ENCODE measurements at regions not wholly inside any gene's neighbourhood (a gene's known extent, or its start where the extent isn't known, plus 50 kb on each side); places are given as distances from the start of the nearest gene placed in this dataset.

- Mint-ChIP-seq H3K9me3 (ENCODE audit: low read depth) (peaks cover under 1% of the 10 kb centered on the region), H3K4me1 (no peaks in the 10 kb centered on the region), H3K4me3 (no peak overlapping the region), H3K36me3 (no peaks in the 10 kb centered on the region), H3K27ac (no peak overlapping the region), H3K27me3 (peaks cover 20% of the 10 kb centered on the region)
- no peak for ATAC-seq
- DNase-seq = no peak
- CTCF ChIA-PET = no interaction called here
These were observed 252.4 kb upstream of the CCDC54 start for GRCh38 chr3:107124885-107125284.

DNA sequence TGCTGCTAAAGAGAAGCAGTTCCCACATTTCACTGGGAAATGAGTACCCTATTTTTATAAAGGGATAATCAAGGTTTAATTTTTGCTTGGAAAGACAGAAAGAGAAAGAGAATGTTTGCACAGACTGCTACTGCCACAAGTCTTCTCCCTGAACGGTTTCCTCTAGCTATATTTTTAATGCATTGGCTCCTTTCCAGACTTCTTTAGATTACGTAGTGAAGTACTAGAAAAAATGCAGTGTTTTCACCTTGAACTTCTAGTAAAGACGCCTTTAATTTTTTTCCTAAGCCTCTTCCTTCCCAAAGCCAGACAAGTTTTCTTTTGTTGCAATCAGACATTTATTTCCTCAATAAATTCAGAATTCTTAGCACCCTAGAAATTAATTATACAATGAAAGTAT lies 248.3 kb upstream of the CCDC54 start:
- Mint-ChIP-seq H3K4me1 (no peaks in the 10 kb centered on the region), H3K27me3 (peaks cover 16% of the 10 kb centered on the region), H3K27ac (no peak overlapping the region), H3K9me3 (ENCODE audit: low read depth) (peaks cover 9% of the 10 kb centered on the region), H3K4me3 (no peak overlapping the region), H3K36me3 (no peaks in the 10 kb centered on the region)
- DNase-seq (no peak), ATAC-seq (no peak)
- CTCF ChIA-PET = no interaction called here

DNA sequence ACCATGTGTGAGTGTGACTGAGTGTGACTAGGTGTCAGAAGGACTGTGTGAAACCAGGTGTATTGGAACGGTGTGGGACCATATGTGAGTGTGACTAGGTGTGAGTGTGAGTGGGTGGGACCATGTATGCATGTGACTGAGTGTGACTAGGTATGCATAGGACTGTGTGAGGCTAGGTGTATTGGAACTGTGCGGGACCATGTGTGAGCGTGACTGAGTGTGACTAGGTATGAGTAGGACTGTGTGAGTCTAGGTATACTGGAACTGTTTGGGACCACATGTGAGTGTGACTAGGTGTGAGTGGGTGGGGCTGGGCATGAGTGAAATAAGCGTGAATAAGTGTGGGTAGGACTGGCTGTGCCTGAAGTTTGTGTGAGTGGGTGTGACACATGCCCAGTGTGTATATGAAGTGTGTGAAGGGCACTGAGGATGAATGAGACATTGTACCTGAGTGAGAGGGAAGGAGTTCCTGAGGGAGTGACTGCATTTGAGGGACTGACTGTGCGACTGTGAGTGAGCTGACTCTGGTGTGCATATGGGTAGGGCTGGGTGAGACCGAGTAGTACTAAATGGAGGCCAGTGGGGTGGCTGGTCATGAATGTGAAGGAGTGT lies 247.0 kb upstream of the CCDC54 start:
- CTCF ChIA-PET = no interaction called here
- no peaks in the 10 kb centered on the region for H3K36me3 Mint-ChIP-seq
- no peak overlapping the region for H3K27ac Mint-ChIP-seq
- H3K4me3 Mint-ChIP-seq = no peak overlapping the region
- no peaks in the 10 kb centered on the region for H3K4me1 Mint-ChIP-seq
- ATAC-seq (no peak), DNase-seq (no peak)
- H3K9me3 Mint-ChIP-seq (ENCODE audit: low read depth) = peaks cover 9% of the 10 kb centered on the region
- peaks cover 10% of the 10 kb centered on the region for H3K27me3 Mint-ChIP-seq

DNA sequence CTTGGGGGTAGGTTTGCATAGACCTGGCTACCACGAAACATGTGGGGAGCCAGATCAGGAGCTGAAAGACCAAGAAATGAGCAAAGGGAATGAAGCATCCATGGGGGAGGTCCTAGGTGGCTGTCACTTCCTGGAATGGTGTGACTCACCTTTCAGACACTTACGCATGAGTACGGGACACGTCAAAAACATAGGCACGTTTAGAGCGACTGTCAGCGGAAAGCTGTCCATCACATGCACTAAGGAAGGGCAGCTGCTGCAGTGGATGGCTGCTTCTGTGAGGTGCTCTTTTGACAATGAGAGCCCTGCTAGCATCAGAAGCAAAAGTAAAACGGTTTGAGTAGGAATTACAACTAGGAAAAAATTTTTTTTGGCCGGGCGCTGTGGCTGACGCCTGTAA lies 244.6 kb upstream of the CCDC54 start:
- H3K4me3 Mint-ChIP-seq = no peak overlapping the region
- no peaks in the 10 kb centered on the region for H3K4me1 Mint-ChIP-seq
- CTCF ChIA-PET = no interaction called here
- no peak overlapping the region for H3K27ac Mint-ChIP-seq
- no peaks in the 10 kb centered on the region for H3K27me3 Mint-ChIP-seq
- DNase-seq (no peak), ATAC-seq (no peak)
- H3K36me3 Mint-ChIP-seq = no peaks in the 10 kb centered on the region
- H3K9me3 Mint-ChIP-seq (ENCODE audit: low read depth) = peaks cover 9% of the 10 kb centered on the region

DNA sequence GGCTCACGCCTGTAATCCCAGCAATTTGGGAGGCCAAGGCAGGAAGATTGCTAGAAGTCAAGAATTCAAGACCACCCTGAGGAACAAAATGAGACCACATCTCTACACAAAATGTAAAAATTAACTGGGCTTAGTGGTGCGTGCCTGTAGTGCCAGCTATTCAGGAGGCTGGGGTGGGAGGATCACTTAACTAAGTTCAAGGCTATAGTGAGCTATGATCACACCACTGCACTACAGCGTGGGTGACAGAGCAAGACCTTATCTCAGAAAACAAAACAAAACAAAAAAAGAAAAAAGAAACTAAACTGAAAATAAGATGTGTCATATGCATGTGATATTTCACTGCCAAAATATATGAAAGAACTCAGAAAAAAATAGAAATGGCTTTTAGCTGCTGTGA lies 243.3 kb upstream of the CCDC54 start:
- Mint-ChIP-seq H3K27me3 (no peaks in the 10 kb centered on the region), H3K4me3 (no peak overlapping the region), H3K27ac (no peak overlapping the region), H3K4me1 (no peaks in the 10 kb centered on the region), H3K9me3 (ENCODE audit: low read depth) (peaks cover 9% of the 10 kb centered on the region), H3K36me3 (no peaks in the 10 kb centered on the region)
- no peak for DNase-seq
- CTCF ChIA-PET = interaction anchor here (0.8 kb wide), 1 partner anchor 16 kb away, joined by 3 read pairs; no protein-coding TSS in a partner anchor
- ATAC-seq = no peak

GRCh38 chr3:107142171-107142570 lies 235.1 kb upstream of the CCDC54 start:
- Mint-ChIP-seq H3K4me3 (no peak overlapping the region), H3K27me3 (no peaks in the 10 kb centered on the region), H3K36me3 (no peaks in the 10 kb centered on the region), H3K27ac (no peak overlapping the region), H3K9me3 (ENCODE audit: low read depth) (peaks cover 4% of the 10 kb centered on the region), H3K4me1 (no peaks in the 10 kb centered on the region)
- CTCF ChIA-PET = no interaction called here
- DNase-seq = no peak
- ATAC-seq = no peak

- DNase-seq = no peak
- CTCF ChIA-PET = no interaction called here
- no peak overlapping the region for H3K4me3 Mint-ChIP-seq
- ATAC-seq = no peak
- peaks cover 4% of the 10 kb centered on the region for H3K9me3 Mint-ChIP-seq (ENCODE audit: low read depth)
- no peak overlapping the region for H3K27ac Mint-ChIP-seq
- no peaks in the 10 kb centered on the region for H3K4me1 Mint-ChIP-seq
- H3K27me3 Mint-ChIP-seq = no peaks in the 10 kb centered on the region
- no peaks in the 10 kb centered on the region for H3K36me3 Mint-ChIP-seq
These were observed 234.3 kb upstream of the CCDC54 start for GRCh38 chr3:107142786-107143575.

DNA sequence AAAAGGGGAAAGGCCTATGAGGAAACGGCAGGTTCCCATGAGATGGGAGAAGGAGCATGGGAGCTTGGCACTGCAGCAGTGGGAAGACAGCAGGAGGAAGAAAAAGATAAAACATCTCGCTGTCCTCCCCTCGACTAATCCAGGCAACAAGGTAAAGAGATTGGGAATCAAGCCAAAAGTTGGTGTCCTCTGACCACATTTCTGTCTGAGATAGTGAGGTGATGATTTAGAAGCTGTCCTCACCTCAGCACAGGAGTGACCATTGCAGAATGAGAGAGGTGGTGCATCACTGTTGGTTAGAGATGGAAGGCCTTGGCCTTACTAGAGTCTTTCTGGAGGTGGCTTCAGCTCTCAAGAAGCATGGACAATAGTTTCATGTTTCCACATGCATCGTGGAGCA lies 226.6 kb upstream of the CCDC54 start:
- Mint-ChIP-seq H3K36me3 (no peaks in the 10 kb centered on the region), H3K4me1 (no peaks in the 10 kb centered on the region), H3K4me3 (no peak overlapping the region), H3K27me3 (no peaks in the 10 kb centered on the region), H3K27ac (no peak overlapping the region), H3K9me3 (ENCODE audit: low read depth) (peaks cover 2% of the 10 kb centered on the region)
- no peak for DNase-seq
- CTCF ChIA-PET = no interaction called here
- ATAC-seq = no peak

GRCh38 chr3:107153981-107154380 lies 223.3 kb upstream of the CCDC54 start:
- Mint-ChIP-seq H3K9me3 (ENCODE audit: low read depth) (peaks cover 7% of the 10 kb centered on the region), H3K27me3 (no peaks in the 10 kb centered on the region), H3K27ac (no peak overlapping the region), H3K4me1 (no peaks in the 10 kb centered on the region), H3K4me3 (no peak overlapping the region), H3K36me3 (no peaks in the 10 kb centered on the region)
- DNase-seq (no peak), ATAC-seq (no peak)
- CTCF ChIA-PET = no interaction called here

- Mint-ChIP-seq H3K27me3 (no peaks in the 10 kb centered on the region), H3K4me3 (no peak overlapping the region), H3K36me3 (no peaks in the 10 kb centered on the region), H3K9me3 (ENCODE audit: low read depth) (no peaks in the 10 kb centered on the region), H3K4me1 (no peaks in the 10 kb centered on the region), H3K27ac (no peak overlapping the region)
- ATAC-seq (no peak), DNase-seq (no peak)
- CTCF ChIA-PET = no interaction called here
These were observed 204.8 kb upstream of the CCDC54 start for GRCh38 chr3:107172411-107172810.

DNA sequence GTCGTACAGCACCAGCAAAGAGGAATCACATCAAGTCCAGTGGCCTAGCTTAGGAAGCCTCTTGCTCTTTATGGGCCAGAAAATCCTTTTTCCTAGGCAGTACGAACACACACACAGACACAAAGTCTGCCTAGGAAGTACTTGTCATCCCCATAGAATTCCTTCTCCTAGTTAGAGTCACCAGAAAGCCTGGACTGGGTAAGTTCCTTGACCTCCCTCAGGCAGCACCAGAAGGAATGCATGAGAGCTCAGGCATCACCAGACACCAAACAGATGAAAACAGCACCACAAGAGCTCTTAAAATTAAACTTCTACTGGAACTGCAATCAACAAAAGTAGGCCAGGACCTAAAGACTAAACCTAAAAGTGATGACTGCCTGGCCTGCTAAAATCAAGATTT lies 192.9 kb upstream of the CCDC54 start:
- CTCF ChIA-PET = no interaction called here
- H3K4me3 Mint-ChIP-seq = no peak overlapping the region
- H3K36me3 Mint-ChIP-seq = no peaks in the 10 kb centered on the region
- H3K4me1 Mint-ChIP-seq = no peaks in the 10 kb centered on the region
- no peak for DNase-seq
- no peak for ATAC-seq
- peaks cover 19% of the 10 kb centered on the region for H3K27me3 Mint-ChIP-seq
- no peak overlapping the region for H3K27ac Mint-ChIP-seq
- no peaks in the 10 kb centered on the region for H3K9me3 Mint-ChIP-seq (ENCODE audit: low read depth)

DNA sequence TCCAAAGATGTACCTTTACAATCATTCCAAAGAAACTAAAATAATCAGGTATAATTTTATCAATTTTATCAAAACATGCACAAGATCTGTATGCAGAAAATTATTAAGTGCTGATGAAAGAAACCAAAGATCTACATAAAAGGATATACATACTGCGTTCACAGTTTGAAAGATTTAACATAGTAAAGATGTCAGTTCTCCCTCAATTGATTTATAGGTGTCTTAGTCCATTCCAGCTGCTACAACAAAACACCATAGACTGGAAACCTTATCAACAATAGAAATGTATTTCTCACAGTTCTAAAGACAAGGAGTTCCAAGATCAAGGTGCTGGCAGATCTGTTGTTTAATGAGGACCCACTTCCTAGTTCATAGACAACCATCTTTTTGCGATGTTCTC lies 189.0 kb upstream of the CCDC54 start:
- Mint-ChIP-seq H3K9me3 (ENCODE audit: low read depth) (no peaks in the 10 kb centered on the region), H3K4me1 (no peaks in the 10 kb centered on the region), H3K27me3 (peaks cover 12% of the 10 kb centered on the region), H3K27ac (no peak overlapping the region), H3K4me3 (no peak overlapping the region), H3K36me3 (no peaks in the 10 kb centered on the region)
- ATAC-seq (no peak), DNase-seq (no peak)
- CTCF ChIA-PET = no interaction called here

DNA sequence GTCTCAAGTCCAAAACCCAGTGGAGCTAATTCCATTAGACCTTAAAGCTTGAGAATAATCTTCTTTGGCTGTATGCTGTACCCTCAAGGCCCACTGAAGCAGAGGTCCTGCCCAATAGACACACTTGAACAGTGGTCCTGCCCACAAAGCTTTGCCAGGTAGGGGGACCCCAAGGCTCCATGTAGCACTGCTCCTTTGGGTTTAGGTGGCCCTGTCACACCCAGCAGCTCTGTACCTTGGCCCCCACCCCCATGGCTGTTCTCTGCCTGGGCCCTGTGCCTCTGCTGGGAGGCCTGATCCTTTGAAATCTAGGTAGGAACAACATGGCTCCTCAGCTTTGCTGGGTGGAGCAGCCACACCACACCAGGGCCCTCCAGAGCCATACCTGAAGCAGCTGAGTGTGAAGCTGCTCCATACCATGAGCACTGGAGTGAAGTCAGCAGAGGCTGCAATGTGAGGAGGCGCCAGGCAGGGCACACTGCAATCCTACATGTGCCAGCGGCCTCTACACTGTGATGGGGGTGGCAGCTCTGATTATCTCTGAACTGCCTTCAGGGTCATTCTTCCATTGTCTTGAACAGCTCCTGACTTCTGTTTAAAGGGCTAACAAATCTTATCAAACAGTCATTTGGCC lies 188.0 kb upstream of the CCDC54 start:
- H3K27ac Mint-ChIP-seq = no peak overlapping the region
- H3K9me3 Mint-ChIP-seq (ENCODE audit: low read depth) = no peaks in the 10 kb centered on the region
- CTCF ChIA-PET = no interaction called here
- ATAC-seq = no peak
- no peak for DNase-seq
- peaks cover 12% of the 10 kb centered on the region for H3K27me3 Mint-ChIP-seq
- no peaks in the 10 kb centered on the region for H3K36me3 Mint-ChIP-seq
- H3K4me1 Mint-ChIP-seq = no peaks in the 10 kb centered on the region
- H3K4me3 Mint-ChIP-seq = no peak overlapping the region

DNA sequence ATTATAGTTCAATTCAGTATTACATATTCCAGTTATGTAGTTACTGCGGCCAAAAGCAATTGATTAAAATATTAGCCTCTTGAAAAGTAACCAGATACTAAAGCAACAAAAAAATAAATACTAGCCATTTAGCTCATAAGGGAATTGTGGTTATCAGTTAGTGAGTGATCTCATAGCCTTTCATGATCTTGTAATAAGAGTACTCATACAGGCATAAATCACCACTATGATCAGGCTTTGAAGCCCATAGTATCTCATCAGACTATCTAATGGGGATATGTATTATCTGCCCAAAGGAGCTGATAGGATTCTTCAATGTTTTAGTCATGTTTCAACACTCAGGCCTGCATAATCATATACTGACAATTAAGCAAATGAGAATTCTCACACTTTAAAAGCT lies 184.1 kb upstream of the CCDC54 start:
- CTCF ChIA-PET = no interaction called here
- Mint-ChIP-seq H3K4me3 (no peak overlapping the region), H3K27me3 (peaks cover 22% of the 10 kb centered on the region), H3K4me1 (no peaks in the 10 kb centered on the region), H3K36me3 (no peaks in the 10 kb centered on the region), H3K9me3 (ENCODE audit: low read depth) (no peaks in the 10 kb centered on the region), H3K27ac (no peak overlapping the region)
- no peak for ATAC-seq
- no peak for DNase-seq

Data from activated CD8-positive, alpha-beta memory T cell treated with anti-CD3 and anti-CD28 coated beads, Interleukin-2, amount 10 ng/mL, durations not matched to agents 7 days and 5 days (primary cell).